ENCODE measurements at regions not wholly inside any gene's neighbourhood (a gene's known extent, or its start where the extent isn't known, plus 50 kb on each side); places are given as distances from the start of the nearest gene placed in this dataset.

DNA sequence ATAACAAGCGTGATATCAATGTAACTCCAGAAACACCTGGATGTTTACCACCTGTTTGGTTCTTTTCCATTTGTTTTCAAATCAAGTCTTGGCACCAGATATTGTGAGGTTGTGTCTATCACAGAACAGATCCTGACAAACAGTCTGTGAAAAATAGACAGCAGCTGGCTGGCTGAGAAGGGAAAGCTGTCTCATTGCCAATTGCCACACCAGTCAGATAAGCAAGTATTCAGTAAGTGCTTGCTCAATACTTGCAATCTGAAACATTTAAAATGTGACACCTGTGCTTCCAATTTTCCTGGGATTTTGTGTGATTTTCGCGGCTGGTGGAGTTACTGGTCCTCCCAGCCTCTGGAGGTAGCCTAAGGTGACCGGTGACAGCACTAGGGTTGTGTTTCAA is 147.9 kb upstream of the MYO3A start:
- H3K36me3 ChIP-seq (ENCODE audit: control insufficient read depth, insufficient read depth, low read length) = no peaks in the 10 kb centered on the region
- H3K4me3 ChIP-seq (ENCODE audit: insufficient read depth, low read depth, low read length) = no peak overlapping the region
- WGBS, 2 experiments = 96% methylated on average over 4 of the region's 4 CpGs
- no peak overlapping the region for H3K27ac ChIP-seq (ENCODE audit: insufficient read depth, low read depth, low read length, poor library complexity, severe bottlenecking)
- H3K4me1 ChIP-seq (ENCODE audit: control insufficient read depth, insufficient read depth, low read length) = no peaks in the 10 kb centered on the region
- H3K9me3 ChIP-seq (ENCODE audit: control insufficient read depth, low read length) = no peaks in the 10 kb centered on the region
- H3K27me3 ChIP-seq (ENCODE audit: control insufficient read depth, insufficient read depth, low read length, poor library complexity, severe bottlenecking) = no peaks in the 10 kb centered on the region

- H3K9me3 ChIP-seq (ENCODE audit: control insufficient read depth, low read length) = no peaks in the 10 kb centered on the region
- no peaks in the 10 kb centered on the region for H3K36me3 ChIP-seq (ENCODE audit: control insufficient read depth, insufficient read depth, low read length)
- H3K27me3 ChIP-seq (ENCODE audit: control insufficient read depth, insufficient read depth, low read length, poor library complexity, severe bottlenecking) = no peaks in the 10 kb centered on the region
- WGBS, 2 experiments = 92 to 94% methylated on average over 3 of the region's 3 CpGs
- no peak overlapping the region for H3K27ac ChIP-seq (ENCODE audit: insufficient read depth, low read depth, low read length, poor library complexity, severe bottlenecking)
- no peaks in the 10 kb centered on the region for H3K4me1 ChIP-seq (ENCODE audit: control insufficient read depth, insufficient read depth, low read length)
- H3K4me3 ChIP-seq (ENCODE audit: insufficient read depth, low read depth, low read length) = no peak overlapping the region
Measured at GRCh38 chr10:25786899-25787298, 147.1 kb upstream of the MYO3A start.

- Histone ChIP-seq H3K27ac (ENCODE audit: insufficient read depth, low read depth, low read length, poor library complexity, severe bottlenecking) (no peak overlapping the region), H3K27me3 (ENCODE audit: control insufficient read depth, insufficient read depth, low read length, poor library complexity, severe bottlenecking) (no peaks in the 10 kb centered on the region), H3K4me1 (ENCODE audit: control insufficient read depth, insufficient read depth, low read length) (no peaks in the 10 kb centered on the region), H3K9me3 (ENCODE audit: control insufficient read depth, low read length) (no peaks in the 10 kb centered on the region), H3K4me3 (ENCODE audit: insufficient read depth, low read depth, low read length) (no peak overlapping the region), H3K36me3 (ENCODE audit: control insufficient read depth, insufficient read depth, low read length) (no peaks in the 10 kb centered on the region)
- 91 to 100% methylated on average over 1 of the region's 3 CpGs for WGBS, 2 experiments
Measured at GRCh38 chr10:25797888-25798429, 136.1 kb upstream of the MYO3A start.

- no peak overlapping the region for H3K4me3 ChIP-seq (ENCODE audit: insufficient read depth, low read depth, low read length)
- WGBS, 2 experiments = 73 to 90% methylated on average over 2 of the region's 2 CpGs
- H3K27ac ChIP-seq (ENCODE audit: insufficient read depth, low read depth, low read length, poor library complexity, severe bottlenecking) = no peak overlapping the region
- no peaks in the 10 kb centered on the region for H3K36me3 ChIP-seq (ENCODE audit: control insufficient read depth, insufficient read depth, low read length)
- H3K9me3 ChIP-seq (ENCODE audit: control insufficient read depth, low read length) = no peaks in the 10 kb centered on the region
- H3K4me1 ChIP-seq (ENCODE audit: control insufficient read depth, insufficient read depth, low read length) = peaks cover 3% of the 10 kb centered on the region
- H3K27me3 ChIP-seq (ENCODE audit: control insufficient read depth, insufficient read depth, low read length, poor library complexity, severe bottlenecking) = no peaks in the 10 kb centered on the region
Measured at GRCh38 chr10:25804505-25804904, 129.5 kb upstream of the MYO3A start.

GRCh38 chr10:25805986-25806385 is 128.0 kb upstream of the MYO3A start:
- no peaks in the 10 kb centered on the region for H3K27me3 ChIP-seq (ENCODE audit: control insufficient read depth, insufficient read depth, low read length, poor library complexity, severe bottlenecking)
- 94 to 98% methylated on average over 9 of the region's 9 CpGs for WGBS, 2 experiments

DNA sequence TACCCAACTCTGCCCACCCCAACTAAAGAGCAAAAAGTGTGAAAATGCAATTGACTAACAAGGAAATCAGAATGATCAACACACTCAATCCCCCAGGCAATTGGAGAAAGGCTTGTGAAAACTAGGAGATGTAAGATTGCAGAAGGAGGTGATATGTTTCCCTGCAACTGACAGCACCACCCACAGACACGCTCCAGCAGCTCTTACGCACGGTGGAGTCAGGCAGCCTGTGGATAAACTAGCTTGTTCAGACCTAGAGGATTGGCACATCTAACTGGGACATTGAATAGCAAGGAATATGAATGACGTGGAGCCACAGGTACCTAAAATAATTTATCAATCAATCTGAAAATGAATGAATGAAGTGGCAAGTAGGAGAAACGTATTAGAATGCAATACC is 125.7 kb upstream of the MYO3A start:
- Histone ChIP-seq H3K36me3 (ENCODE audit: control insufficient read depth, insufficient read depth, low read length) (no peaks in the 10 kb centered on the region), H3K4me3 (ENCODE audit: insufficient read depth, low read depth, low read length) (no peak overlapping the region), H3K27ac (ENCODE audit: insufficient read depth, low read depth, low read length, poor library complexity, severe bottlenecking) (no peak overlapping the region), H3K4me1 (ENCODE audit: control insufficient read depth, insufficient read depth, low read length) (peaks cover 3% of the 10 kb centered on the region), H3K9me3 (ENCODE audit: control insufficient read depth, low read length) (no peaks in the 10 kb centered on the region), H3K27me3 (ENCODE audit: control insufficient read depth, insufficient read depth, low read length, poor library complexity, severe bottlenecking) (no peaks in the 10 kb centered on the region)
- whole genome bisulfite sequencing, 2 experiments = 81 to 87% methylated on average over 4 to 5 of the region's 5 CpGs

More at GRCh38 chr10:25805986-25806385, 128.0 kb upstream of the MYO3A start:
- Histone ChIP-seq H3K36me3 (ENCODE audit: control insufficient read depth, insufficient read depth, low read length) (no peaks in the 10 kb centered on the region), H3K27ac (ENCODE audit: insufficient read depth, low read depth, low read length, poor library complexity, severe bottlenecking) (no peak overlapping the region), H3K9me3 (ENCODE audit: control insufficient read depth, low read length) (no peaks in the 10 kb centered on the region), H3K4me1 (ENCODE audit: control insufficient read depth, insufficient read depth, low read length) (peaks cover 3% of the 10 kb centered on the region), H3K4me3 (ENCODE audit: insufficient read depth, low read depth, low read length) (no peak overlapping the region)

GRCh38 chr10:25811052-25811685 is 122.9 kb upstream of the MYO3A start:
- WGBS, 2 experiments = 91 to 96% methylated on average over 5 of the region's 5 CpGs
- Histone ChIP-seq H3K27ac (ENCODE audit: insufficient read depth, low read depth, low read length, poor library complexity, severe bottlenecking) (no peak overlapping the region), H3K27me3 (ENCODE audit: control insufficient read depth, insufficient read depth, low read length, poor library complexity, severe bottlenecking) (no peaks in the 10 kb centered on the region), H3K4me3 (ENCODE audit: insufficient read depth, low read depth, low read length) (no peak overlapping the region), H3K36me3 (ENCODE audit: control insufficient read depth, insufficient read depth, low read length) (no peaks in the 10 kb centered on the region), H3K9me3 (ENCODE audit: control insufficient read depth, low read length) (no peaks in the 10 kb centered on the region), H3K4me1 (ENCODE audit: control insufficient read depth, insufficient read depth, low read length) (no peaks in the 10 kb centered on the region)

GRCh38 chr10:25813511-25813910 is 120.5 kb upstream of the MYO3A start:
- Histone ChIP-seq H3K27me3 (ENCODE audit: control insufficient read depth, insufficient read depth, low read length, poor library complexity, severe bottlenecking) (no peaks in the 10 kb centered on the region), H3K36me3 (ENCODE audit: control insufficient read depth, insufficient read depth, low read length) (no peaks in the 10 kb centered on the region), H3K4me3 (ENCODE audit: insufficient read depth, low read depth, low read length) (no peak overlapping the region), H3K9me3 (ENCODE audit: control insufficient read depth, low read length) (no peaks in the 10 kb centered on the region), H3K4me1 (ENCODE audit: control insufficient read depth, insufficient read depth, low read length) (no peaks in the 10 kb centered on the region), H3K27ac (ENCODE audit: insufficient read depth, low read depth, low read length, poor library complexity, severe bottlenecking) (no peak overlapping the region)
- 44 to 100% methylated on average over 1 to 2 of the region's 3 CpGs for WGBS, 2 experiments

GRCh38 chr10:25815236-25815635 is 118.8 kb upstream of the MYO3A start:
- H3K27me3 ChIP-seq (ENCODE audit: control insufficient read depth, insufficient read depth, low read length, poor library complexity, severe bottlenecking) = no peaks in the 10 kb centered on the region
- H3K4me1 ChIP-seq (ENCODE audit: control insufficient read depth, insufficient read depth, low read length) = no peaks in the 10 kb centered on the region
- 89 to 100% methylated on average over 1 of the region's 1 CpG for WGBS, 2 experiments
- no peaks in the 10 kb centered on the region for H3K36me3 ChIP-seq (ENCODE audit: control insufficient read depth, insufficient read depth, low read length)
- H3K4me3 ChIP-seq (ENCODE audit: insufficient read depth, low read depth, low read length) = no peak overlapping the region
- H3K27ac ChIP-seq (ENCODE audit: insufficient read depth, low read depth, low read length, poor library complexity, severe bottlenecking) = no peak overlapping the region
- no peaks in the 10 kb centered on the region for H3K9me3 ChIP-seq (ENCODE audit: control insufficient read depth, low read length)

- no peak overlapping the region for H3K4me3 ChIP-seq (ENCODE audit: insufficient read depth, low read depth, low read length)
- no peak overlapping the region for H3K27ac ChIP-seq (ENCODE audit: insufficient read depth, low read depth, low read length, poor library complexity, severe bottlenecking)
- WGBS, 2 experiments = 82 to 88% methylated on average over 8 of the region's 8 CpGs
- no peaks in the 10 kb centered on the region for H3K9me3 ChIP-seq (ENCODE audit: control insufficient read depth, low read length)
- no peaks in the 10 kb centered on the region for H3K27me3 ChIP-seq (ENCODE audit: control insufficient read depth, insufficient read depth, low read length, poor library complexity, severe bottlenecking)
- no peaks in the 10 kb centered on the region for H3K4me1 ChIP-seq (ENCODE audit: control insufficient read depth, insufficient read depth, low read length)
- H3K36me3 ChIP-seq (ENCODE audit: control insufficient read depth, insufficient read depth, low read length) = no peaks in the 10 kb centered on the region
Measured at GRCh38 chr10:25815999-25816768, 117.8 kb upstream of the MYO3A start.

All from ectodermal cell (in vitro differentiated cells).